HCT116 (cell line): ENCODE measurements at regions not wholly inside any gene's neighbourhood (a gene's known extent, or its start where the extent isn't known, plus 50 kb on each side); places are given as distances from the start of the nearest gene placed in this dataset.

Source experiments
- ATAC-seq: fragments of 200-7000 bp; cut with Tn5 transposase; 2 replicates; pipeline ENCODE4 v1.9.1; 2020; ENCODE audit warnings: mild to moderate bottlenecking, moderate library complexity
- BruUV-seq: library from RNA; stranded (reverse); fragments of 400-500 nt; replicated peaks from 2 replicates; lab custom pipeline; 2021; lab: Mats Ljungman, UMichigan
- CTCF ChIA-PET: fragments of 300-600 bp; sonication (Branson Sonifier 250); formaldehyde crosslinking; loops from one replicate; lab custom pipeline; 2021; ENCODE audit warnings: antibody characterized with exemption; lab: Charles Lee
- POLR2A ChIA-PET: fragments of 300-600, 350-600 bp; sonication (Branson Sonifier 250); formaldehyde crosslinking; loops from one replicate; lab custom pipeline; 2021; ENCODE audit warnings: antibody characterized with exemption; lab: Charles Lee
- RAD21 ChIA-PET, 2 experiments: fragments of 300-600 bp; sonication (Branson Sonifier 250); formaldehyde crosslinking; loops; one replicate each; lab custom pipeline; 2023; ENCODE audit warnings: low total read pairs in 2 of 2; ENCODE audit not compliant: uncharacterized antibody in 2 of 2, unreplicated experiment in 2 of 2, low non-redundant PET in 1 of 2; lab: Charles Lee
- DNase-seq: peaks from one replicate; pipeline ENCODE4 v3.0.0-alpha.2; 2010; ENCODE audit warnings: low read depth, low spot score
- H2AFZ ChIP-seq: fragments of 200-600 bp; shearing (Covaris generic), sonication (generic); 2 replicates; pipeline ENCODE4 v1.6.1; 2017; ENCODE audit warnings: low read depth, mixed run types, mixed read lengths, antibody characterized with exemption, low read length; ENCODE audit not compliant: poor library complexity, severe bottlenecking
- H3K27ac ChIP-seq: 2 replicates; pipeline ENCODE4 v1.5.1; 2012; ENCODE audit warnings: low read depth, low read length
- H3K27me3 ChIP-seq: fragments of 200-600 bp; sonication (generic); 2 replicates; pipeline ENCODE4 v1.6.1; 2016; ENCODE audit warnings: mixed run types, low read length, mixed read lengths; ENCODE audit not compliant: insufficient read depth
- H3K36me3 ChIP-seq, 2 experiments: fragments of 200-500 bp in 1 of 2; fragments of 200-600 bp in 1 of 2; sonication (Bioruptor generic) in 1 of 2; sonication (generic) in 1 of 2; 2 replicates each; pipeline versions ENCODE4 v1.5.1 to v1.6.1; 2014 to 2016; ENCODE audit warnings: low read length in 2 of 2, inconsistent platforms in 1 of 2, mixed read lengths in 1 of 2, mixed run types in 1 of 2; ENCODE audit not compliant: insufficient read depth in 2 of 2, control insufficient read depth in 1 of 2
- H3K4me1 ChIP-seq, 2 experiments: fragments of 200-600 bp in 1 of 2; sonication (generic) in 1 of 2; 2 replicates each; pipeline versions ENCODE4 v1.5.1 to v1.6.1; 2012 to 2017; ENCODE audit warnings: low read length in 2 of 2, inconsistent platforms in 1 of 2, mild to moderate bottlenecking in 1 of 2, mixed read lengths in 1 of 2, mixed run types in 1 of 2, moderate library complexity in 1 of 2; ENCODE audit not compliant: insufficient read depth in 2 of 2, control insufficient read depth in 1 of 2
- H3K4me2 ChIP-seq: fragments of 200-600 bp; sonication (generic); 2 replicates; pipeline ENCODE4 v1.6.1; 2017; ENCODE audit warnings: mixed run types, low read length, mixed read lengths
- H3K4me3 ChIP-seq, 2 experiments: fragments of 200-600 bp in 1 of 2; sonication (generic) in 1 of 2; replicated peaks in 1 of 2; 2 replicates each; pipeline ENCODE4 v1.5.1; 2011 to 2016; ENCODE audit warnings: low read length in 2 of 2, control low read depth in 1 of 2, low read depth in 1 of 2, mild to moderate bottlenecking in 1 of 2, mixed read lengths in 1 of 2, mixed run types in 1 of 2
- H3K79me2 ChIP-seq: fragments of 200-600 bp; sonication (generic); 2 replicates; pipeline ENCODE4 v1.6.1; 2017; ENCODE audit warnings: mild to moderate bottlenecking, mixed run types, low read length, moderate library complexity, mixed read lengths; ENCODE audit not compliant: insufficient read depth
- H3K9ac ChIP-seq: fragments of 200-600 bp; sonication (generic); 2 replicates; pipeline ENCODE4 v1.6.1; 2016; ENCODE audit warnings: low read length, mixed read lengths
- H3K9me2 ChIP-seq: fragments of 200-600 bp; sonication (generic), shearing (Covaris generic); 2 replicates; pipeline ENCODE4 v1.6.1; 2017; ENCODE audit warnings: mixed run types, mild to moderate bottlenecking, moderate library complexity; ENCODE audit not compliant: insufficient read depth
- H3K9me3 ChIP-seq, 2 experiments: fragments of 200-500 bp in 1 of 2; fragments of 200-600 bp in 1 of 2; sonication (Bioruptor generic) in 1 of 2; sonication (generic) in 1 of 2; 2 replicates each; pipeline ENCODE4 v1.6.1; 2014 to 2017; ENCODE audit warnings: low read length in 2 of 2, mixed read lengths in 2 of 2, inconsistent platforms in 1 of 2, low read depth in 1 of 2, mild to moderate bottlenecking in 1 of 2, mixed run types in 1 of 2, moderate library complexity in 1 of 2; ENCODE audit not compliant: control insufficient read depth in 1 of 2, insufficient read depth in 1 of 2
- H4K20me1 ChIP-seq: fragments of 200-600 bp; sonication (generic), shearing (Covaris generic); 2 replicates; pipeline ENCODE4 v1.6.1; 2017; ENCODE audit warnings: mixed run types, mild to moderate bottlenecking, moderate library complexity; ENCODE audit not compliant: insufficient read depth
- CBX3 ChIP-seq: IDR thresholded peaks from 2 replicates; pipeline ENCODE4 v1.6.1; 2012; ENCODE audit warnings: low read depth
- EGR1 ChIP-seq: IDR thresholded peaks from 2 replicates; pipeline ENCODE4 v1.6.1; 2012; ENCODE audit warnings: low read depth
- ELF1 ChIP-seq: IDR thresholded peaks from 2 replicates; pipeline ENCODE4 v1.6.1; 2012; ENCODE audit warnings: low read depth, borderline replicate concordance
- EZH2phosphoT487 ChIP-seq: fragments of 200-600 bp; IDR thresholded peaks from 2 replicates; pipeline ENCODE4 v1.6.1; 2018; ENCODE audit warnings: antibody characterized with exemption, borderline replicate concordance
- FOSL1 ChIP-seq: IDR thresholded peaks from 2 replicates; pipeline ENCODE4 v1.6.1; 2012; ENCODE audit warnings: low read depth
- RAD21 ChIP-seq: IDR thresholded peaks from 2 replicates; pipeline ENCODE4 v1.6.1; 2012; ENCODE audit warnings: low read depth, mild to moderate bottlenecking
- SIN3A ChIP-seq: IDR thresholded peaks from 2 replicates; pipeline ENCODE4 v1.6.1; 2012; ENCODE audit warnings: low read depth
- TCF7L2 ChIP-seq: IDR thresholded peaks from 2 replicates; pipeline ENCODE4 v1.7.0; 2011; ENCODE audit warnings: borderline replicate concordance, inconsistent platforms; ENCODE audit not compliant: insufficient read depth, insufficient read length; ENCODE audit errors: extremely low read depth
- ZFX ChIP-seq: fragments of 450-650 bp; IDR thresholded peaks from 2 replicates; pipeline ENCODE4 v1.6.1; 2017
- intact Hi-C: fragments of 100-400 bp; cut with micrococcal nuclease; formaldehyde crosslinking; loops from 2 replicates; pipeline ENCODE4 v1.10.0; 2022
- TF ChIP-seq, protein P1 (sequence below), 3 experiments: fragments of 200-600 bp in 1 of 3; sonication (generic) in 1 of 3; IDR thresholded peaks in 2 of 3; conservative IDR thresholded peaks in 1 of 3; 2 replicates each; pipeline ENCODE4 v1.5.1; 2012 to 2017; ENCODE audit warnings: low read depth in 2 of 3, low read length in 2 of 3, antibody characterized with exemption in 1 of 3, borderline replicate concordance in 1 of 3, control low read depth in 1 of 3, mild to moderate bottlenecking in 1 of 3, mixed read lengths in 1 of 3, mixed run types in 1 of 3, moderate library complexity in 1 of 3; ENCODE audit not compliant: insufficient read depth in 1 of 3
- TF ChIP-seq, protein P2 (sequence below): IDR thresholded peaks from 2 replicates; pipeline ENCODE4 v1.6.1; 2012; ENCODE audit warnings: low read depth

DNA sequence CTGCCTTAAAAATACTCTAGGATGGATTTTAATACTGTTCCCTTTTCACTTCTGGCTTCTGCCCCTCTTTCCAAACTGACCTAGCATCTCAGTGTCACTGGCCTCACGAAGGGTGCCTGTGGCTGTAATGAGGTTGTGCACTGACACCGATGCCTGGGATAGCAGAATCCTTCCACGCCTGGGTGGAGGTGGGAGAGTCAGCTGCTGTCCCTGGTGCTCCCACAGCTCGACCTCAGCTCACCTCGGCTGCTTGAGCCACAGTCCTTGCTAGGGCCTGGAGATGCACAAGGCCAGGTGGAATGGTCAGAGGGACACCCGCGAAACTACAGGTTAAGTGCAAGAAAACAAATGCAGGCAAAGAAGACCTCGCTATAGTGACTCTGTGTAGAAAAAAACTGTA, 123.4 kb upstream of the ACBD5 start:
- TF ChIP-seq ZFX (no peak), CBX3 (no peak), FOSL1 (no peak)
- TF ChIP-seq, protein P1, sequence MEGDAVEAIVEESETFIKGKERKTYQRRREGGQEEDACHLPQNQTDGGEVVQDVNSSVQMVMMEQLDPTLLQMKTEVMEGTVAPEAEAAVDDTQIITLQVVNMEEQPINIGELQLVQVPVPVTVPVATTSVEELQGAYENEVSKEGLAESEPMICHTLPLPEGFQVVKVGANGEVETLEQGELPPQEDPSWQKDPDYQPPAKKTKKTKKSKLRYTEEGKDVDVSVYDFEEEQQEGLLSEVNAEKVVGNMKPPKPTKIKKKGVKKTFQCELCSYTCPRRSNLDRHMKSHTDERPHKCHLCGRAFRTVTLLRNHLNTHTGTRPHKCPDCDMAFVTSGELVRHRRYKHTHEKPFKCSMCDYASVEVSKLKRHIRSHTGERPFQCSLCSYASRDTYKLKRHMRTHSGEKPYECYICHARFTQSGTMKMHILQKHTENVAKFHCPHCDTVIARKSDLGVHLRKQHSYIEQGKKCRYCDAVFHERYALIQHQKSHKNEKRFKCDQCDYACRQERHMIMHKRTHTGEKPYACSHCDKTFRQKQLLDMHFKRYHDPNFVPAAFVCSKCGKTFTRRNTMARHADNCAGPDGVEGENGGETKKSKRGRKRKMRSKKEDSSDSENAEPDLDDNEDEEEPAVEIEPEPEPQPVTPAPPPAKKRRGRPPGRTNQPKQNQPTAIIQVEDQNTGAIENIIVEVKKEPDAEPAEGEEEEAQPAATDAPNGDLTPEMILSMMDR (IDR thresholded peaks at IDR 0.05 in 2 of 3, conservative IDR thresholded peaks at IDR 0.05 in 1 of 3; ENCODE audit: borderline replicate concordance in 1 of 3, insufficient read depth in 1 of 3, low read depth in 2 of 3, low read length in 2 of 3), result no peak
- TF ChIP-seq, all 23 proteins: peak for 0
- CTCF ChIA-PET, result no interaction called here

DNA sequence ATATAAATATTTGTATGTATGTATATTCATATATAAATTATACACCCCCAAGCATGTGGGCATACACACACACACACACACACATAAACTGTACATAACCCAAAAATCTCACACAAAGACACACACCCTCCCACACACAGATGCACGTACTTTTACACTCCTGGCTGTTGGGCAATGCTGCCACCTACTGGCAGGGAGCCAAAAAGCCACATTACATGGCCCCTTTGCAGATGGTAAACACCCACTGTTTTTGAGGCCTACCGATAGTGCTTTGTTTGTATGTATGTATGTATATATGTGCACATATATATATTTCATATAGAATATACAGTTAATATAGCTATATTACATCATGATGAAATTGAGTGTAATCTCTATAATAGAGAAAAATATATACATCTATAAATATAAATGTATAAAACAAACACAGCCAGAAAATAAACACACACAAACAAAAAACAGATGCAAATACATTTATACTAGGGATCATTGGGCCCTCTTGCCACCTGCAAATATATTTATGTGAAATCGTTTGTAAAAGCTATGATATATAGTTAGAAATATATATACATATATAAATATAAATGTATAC, 120.1 kb upstream of the ACBD5 start:
- H3K79me2 ChIP-seq, result no peaks in the 10 kb centered on the region
- no peak overlapping the region for H3K4me2 ChIP-seq
- no peaks in the 10 kb centered on the region for H4K20me1 ChIP-seq
- ChIA-PET RAD21 (no interaction called here), POLR2A (no interaction called here), CTCF (interaction anchor here (1.0 to 1.3 kb wide), 2 partner anchors 9 to 471 kb away, joined by 3 to 4 read pairs; no protein-coding TSS in a partner anchor)
- H3K9ac ChIP-seq, result no peak overlapping the region
- ATAC-seq (peak; percentile 98), DNase-seq (peak; percentile 68)
- H3K9me2 ChIP-seq, result no peaks in the 10 kb centered on the region
- H3K4me3 ChIP-seq, result no peak overlapping the region
- BruUV-seq, result no TSS peak
- no peaks in the 10 kb centered on the region for H3K9me3 ChIP-seq
- peak overlapping the region; percentile 21 for H2AFZ ChIP-seq
- H3K4me1 ChIP-seq, result no peaks in the 10 kb centered on the region
- H3K36me3 ChIP-seq, result no peaks in the 10 kb centered on the region
- no peaks in the 10 kb centered on the region for H3K27me3 ChIP-seq
- intact Hi-C loops, result loop anchor here (1.0 to 10.0 kb wide), 4 partner anchors 138 to 1026 kb away; no protein-coding TSS in a partner anchor
- no peak overlapping the region for H3K27ac ChIP-seq
- TF ChIP-seq, protein P1 (IDR thresholded peaks at IDR 0.05 in 2 of 3, conservative IDR thresholded peaks at IDR 0.05 in 1 of 3; ENCODE audit: borderline replicate concordance in 1 of 3, insufficient read depth in 1 of 3, low read depth in 2 of 3, low read length in 2 of 3), result peak; percentile 85 to 89 (median 87)
- TF ChIP-seq SIN3A (no peak), RAD21 (peak; percentile 94), EZH2phosphoT487 (no peak), TCF7L2 (no peak), EGR1 (no peak), ELF1 (no peak)
- TF ChIP-seq, protein P2, sequence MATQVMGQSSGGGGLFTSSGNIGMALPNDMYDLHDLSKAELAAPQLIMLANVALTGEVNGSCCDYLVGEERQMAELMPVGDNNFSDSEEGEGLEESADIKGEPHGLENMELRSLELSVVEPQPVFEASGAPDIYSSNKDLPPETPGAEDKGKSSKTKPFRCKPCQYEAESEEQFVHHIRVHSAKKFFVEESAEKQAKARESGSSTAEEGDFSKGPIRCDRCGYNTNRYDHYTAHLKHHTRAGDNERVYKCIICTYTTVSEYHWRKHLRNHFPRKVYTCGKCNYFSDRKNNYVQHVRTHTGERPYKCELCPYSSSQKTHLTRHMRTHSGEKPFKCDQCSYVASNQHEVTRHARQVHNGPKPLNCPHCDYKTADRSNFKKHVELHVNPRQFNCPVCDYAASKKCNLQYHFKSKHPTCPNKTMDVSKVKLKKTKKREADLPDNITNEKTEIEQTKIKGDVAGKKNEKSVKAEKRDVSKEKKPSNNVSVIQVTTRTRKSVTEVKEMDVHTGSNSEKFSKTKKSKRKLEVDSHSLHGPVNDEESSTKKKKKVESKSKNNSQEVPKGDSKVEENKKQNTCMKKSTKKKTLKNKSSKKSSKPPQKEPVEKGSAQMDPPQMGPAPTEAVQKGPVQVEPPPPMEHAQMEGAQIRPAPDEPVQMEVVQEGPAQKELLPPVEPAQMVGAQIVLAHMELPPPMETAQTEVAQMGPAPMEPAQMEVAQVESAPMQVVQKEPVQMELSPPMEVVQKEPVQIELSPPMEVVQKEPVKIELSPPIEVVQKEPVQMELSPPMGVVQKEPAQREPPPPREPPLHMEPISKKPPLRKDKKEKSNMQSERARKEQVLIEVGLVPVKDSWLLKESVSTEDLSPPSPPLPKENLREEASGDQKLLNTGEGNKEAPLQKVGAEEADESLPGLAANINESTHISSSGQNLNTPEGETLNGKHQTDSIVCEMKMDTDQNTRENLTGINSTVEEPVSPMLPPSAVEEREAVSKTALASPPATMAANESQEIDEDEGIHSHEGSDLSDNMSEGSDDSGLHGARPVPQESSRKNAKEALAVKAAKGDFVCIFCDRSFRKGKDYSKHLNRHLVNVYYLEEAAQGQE, result no peak

More for the DNA sequence above, 123.4 kb upstream of the ACBD5 start:
- Histone ChIP-seq H3K4me1 (no peaks in the 10 kb centered on the region), H4K20me1 (no peaks in the 10 kb centered on the region), H3K9ac (no peak overlapping the region), H3K36me3 (no peaks in the 10 kb centered on the region), H3K9me2 (no peaks in the 10 kb centered on the region), H3K9me3 (no peaks in the 10 kb centered on the region), H3K79me2 (no peaks in the 10 kb centered on the region), H3K27ac (no peak overlapping the region), H3K4me3 (no peak overlapping the region), H3K27me3 (no peaks in the 10 kb centered on the region), H2AFZ (no peak overlapping the region), H3K4me2 (no peak overlapping the region)
- ATAC-seq (no peak), DNase-seq (no peak)
- intact Hi-C loops, result loop anchor here (5.0 to 10.0 kb wide), 2 partner anchors 142 to 1029 kb away; no protein-coding TSS in a partner anchor
- RAD21 ChIA-PET, result no interaction called here
- no TSS peak for BruUV-seq
- POLR2A ChIA-PET, result no interaction called here
